GM23338 (cell line): ENCODE measurements at regions not wholly inside any gene's neighbourhood (a gene's known extent, or its start where the extent isn't known, plus 50 kb on each side); places are given as distances from the start of the nearest gene placed in this dataset.

Experiments
- ATAC-seq: fragments of 200-7000 bp; cut with Tn5 transposase; 3 replicates; pipeline ENCODE4 v1.9.1; 2020
- DNase-seq: peaks from one replicate; pipeline ENCODE4 v3.0.0-alpha.2; 2015; ENCODE audit warnings: low spot score
- H2AFZ ChIP-seq: fragments of 200-600 bp; sonication (generic); 2 replicates; pipeline ENCODE4 v1.8.0; 2016; ENCODE audit warnings: antibody characterized with exemption, mild to moderate bottlenecking, moderate library complexity
- H3F3A ChIP-seq: fragments of 200-600 bp; sonication (generic); replicated peaks from 2 replicates; pipeline ENCODE4 v1.8.0; 2017; ENCODE audit warnings: antibody characterized with exemption, mixed run types, low read depth
- H3K27ac ChIP-seq: fragments of 200-600 bp; sonication (generic); 2 replicates; pipeline ENCODE4 v1.6.1; 2016; ENCODE audit warnings: low read depth
- H3K27me3 ChIP-seq: fragments of 200-600 bp; sonication (generic); 2 replicates; pipeline ENCODE4 v1.8.0; 2016; ENCODE audit warnings: mild to moderate bottlenecking, mixed run types, moderate library complexity; ENCODE audit not compliant: insufficient read depth
- H3K36me3 ChIP-seq: fragments of 200-600 bp; sonication (generic); 2 replicates; pipeline ENCODE4 v1.8.0; 2016; ENCODE audit warnings: mild to moderate bottlenecking; ENCODE audit not compliant: insufficient read depth
- H3K4me1 ChIP-seq: fragments of 200-600 bp; sonication (generic); 2 replicates; pipeline ENCODE4 v1.8.0; 2016; ENCODE audit warnings: mild to moderate bottlenecking, moderate library complexity; ENCODE audit not compliant: insufficient read depth
- H3K4me2 ChIP-seq: fragments of 200-600 bp; sonication (generic); 2 replicates; pipeline ENCODE4 v1.7.1; 2017; ENCODE audit warnings: mixed run types
- H3K4me3 ChIP-seq: fragments of 200-600 bp; sonication (generic); 2 replicates; pipeline ENCODE4 v1.6.1; 2016; ENCODE audit warnings: mixed run types
- H3K79me2 ChIP-seq: fragments of 200-600 bp; sonication (generic); replicated peaks from 2 replicates; pipeline ENCODE4 v1.8.0; 2017; ENCODE audit warnings: mild to moderate bottlenecking; ENCODE audit not compliant: insufficient read depth
- H3K9me2 ChIP-seq: fragments of 200-600 bp; sonication (generic); 2 replicates; pipeline ENCODE4 v1.8.0; 2017; ENCODE audit not compliant: insufficient read depth
- H4K20me1 ChIP-seq: fragments of 200-600 bp; sonication (generic); replicated peaks from 2 replicates; pipeline ENCODE4 v1.8.0; 2017; ENCODE audit warnings: mild to moderate bottlenecking; ENCODE audit not compliant: insufficient read depth
- H3K27ac Mint-ChIP-seq: 2 replicates; pipeline ENCODE4 v1.8.0; 2020; ENCODE audit warnings: inconsistent platforms, mild to moderate bottlenecking, moderate library complexity, mixed read lengths
- H3K27me3 Mint-ChIP-seq: 3 replicates; pipeline ENCODE4 v1.8.0; 2022; ENCODE audit warnings: low read depth, mild to moderate bottlenecking, moderate library complexity, mixed read lengths, inconsistent platforms; ENCODE audit not compliant: insufficient read depth, poor library complexity
- H3K36me3 Mint-ChIP-seq: 3 replicates; pipeline ENCODE4 v1.8.0; 2021; ENCODE audit warnings: low read depth, mild to moderate bottlenecking, inconsistent platforms, moderate library complexity, mixed read lengths
- H3K4me1 Mint-ChIP-seq: 3 replicates; pipeline ENCODE4 v1.8.0; 2020; ENCODE audit warnings: mild to moderate bottlenecking, inconsistent platforms, mixed read lengths
- H3K4me3 Mint-ChIP-seq: 3 replicates; pipeline ENCODE4 v1.8.0; 2021; ENCODE audit warnings: moderate library complexity, mild to moderate bottlenecking, inconsistent platforms, mixed read lengths
- H3K9me3 Mint-ChIP-seq: 3 replicates; pipeline ENCODE4 v1.8.0; 2020; ENCODE audit warnings: moderate library complexity, mild to moderate bottlenecking, inconsistent platforms, mixed read lengths
- CREB1 ChIP-seq: fragments of 250-450 bp; sonication (Bioruptor Pico); IDR thresholded peaks from 2 replicates; pipeline ENCODE4 v1.5.0; 2020; ENCODE audit warnings: low read depth, mild to moderate bottlenecking, moderate library complexity
- EZH2 ChIP-seq: fragments of 200-600 bp; sonication (generic); IDR thresholded peaks from one replicate; pipeline ENCODE4 v1.8.0; 2017; ENCODE audit warnings: antibody characterized with exemption, mild to moderate bottlenecking, low read depth; ENCODE audit not compliant: unreplicated experiment
- POLR2AphosphoS5 ChIP-seq: IDR thresholded peaks from 2 replicates; pipeline ENCODE4 v1.6.1; 2016; ENCODE audit warnings: antibody characterized with exemption, low read depth
- ZNF114 ChIP-seq: fragments of 250-450 bp; sonication (Bioruptor Pico); IDR thresholded peaks from 2 replicates; pipeline ENCODE4 v1.5.0; 2020; ENCODE audit warnings: mild to moderate bottlenecking, moderate library complexity
- ZNF331 ChIP-seq: fragments of 250-450 bp; sonication (Bioruptor Pico); IDR thresholded peaks from 2 replicates; pipeline ENCODE4 v1.5.0; 2020; ENCODE audit warnings: low read depth, mild to moderate bottlenecking, moderate library complexity
- TF ChIP-seq, protein P1 (sequence below): IDR thresholded peaks from one replicate; pipeline ENCODE4 v1.6.1; 2018; ENCODE audit warnings: antibody characterized with exemption; ENCODE audit not compliant: unreplicated experiment
- TF ChIP-seq, protein P2 (sequence below): fragments of 250-450 bp; sonication (Bioruptor Pico); IDR thresholded peaks from 2 replicates; pipeline ENCODE4 v1.5.0; 2020; ENCODE audit warnings: mild to moderate bottlenecking, moderate library complexity

DNA sequence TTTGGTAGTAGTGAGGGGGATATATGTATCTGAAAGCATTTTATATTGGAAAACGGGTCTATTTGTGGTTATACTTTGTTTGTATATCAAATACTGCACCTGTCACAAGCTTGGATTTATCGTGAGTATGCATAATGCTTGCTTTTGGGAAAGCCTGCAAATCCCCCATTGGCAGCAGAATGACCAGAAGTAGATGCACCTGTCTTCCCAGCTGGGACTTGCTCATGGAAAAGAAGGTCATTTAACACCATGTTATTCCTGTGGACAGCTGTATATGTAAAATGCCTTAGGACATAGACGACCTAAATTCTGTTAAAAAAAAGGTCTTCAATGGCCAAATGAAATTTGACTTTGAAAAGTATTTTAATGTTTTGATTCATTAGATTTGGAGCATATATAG is 599.4 kb downstream of the XIRP2 start:
- no peaks in the 10 kb centered on the region for H3K27me3 ChIP-seq
- peaks cover 62% of the 10 kb centered on the region for H3K79me2 ChIP-seq
- no peak overlapping the region for H3K27ac ChIP-seq
- Mint-ChIP-seq H3K27ac (no peak overlapping the region), H3K4me3 (no peak overlapping the region), H3K36me3 (peaks cover 12% of the 10 kb centered on the region; the same call in 2 of the 3 replicates), H3K9me3 (no peaks in the 10 kb centered on the region), H3K27me3 (no peaks in the 10 kb centered on the region), H3K4me1 (peaks cover 27% of the 10 kb centered on the region)
- no peaks in the 10 kb centered on the region; the same call in 1 of the 2 replicates for H3K9me2 ChIP-seq
- H4K20me1 ChIP-seq = no peaks in the 10 kb centered on the region; the same call in 1 of the 2 replicates
- H3K4me3 ChIP-seq = no peak overlapping the region
- ATAC-seq (no peak), DNase-seq (no peak)
- no peaks in the 10 kb centered on the region for H3K36me3 ChIP-seq
- no peaks in the 10 kb centered on the region for H3F3A ChIP-seq
- H3K4me2 ChIP-seq = no peak overlapping the region
- no peak for TF ChIP-seq ZNF331
- TF ChIP-seq CREB1 (CRISPR knock-in tag) = no peak
- TF ChIP-seq ZNF114 (CRISPR knock-in tag) = no peak
- TF ChIP-seq EZH2 = no peak
- TF ChIP-seq, protein P1, sequence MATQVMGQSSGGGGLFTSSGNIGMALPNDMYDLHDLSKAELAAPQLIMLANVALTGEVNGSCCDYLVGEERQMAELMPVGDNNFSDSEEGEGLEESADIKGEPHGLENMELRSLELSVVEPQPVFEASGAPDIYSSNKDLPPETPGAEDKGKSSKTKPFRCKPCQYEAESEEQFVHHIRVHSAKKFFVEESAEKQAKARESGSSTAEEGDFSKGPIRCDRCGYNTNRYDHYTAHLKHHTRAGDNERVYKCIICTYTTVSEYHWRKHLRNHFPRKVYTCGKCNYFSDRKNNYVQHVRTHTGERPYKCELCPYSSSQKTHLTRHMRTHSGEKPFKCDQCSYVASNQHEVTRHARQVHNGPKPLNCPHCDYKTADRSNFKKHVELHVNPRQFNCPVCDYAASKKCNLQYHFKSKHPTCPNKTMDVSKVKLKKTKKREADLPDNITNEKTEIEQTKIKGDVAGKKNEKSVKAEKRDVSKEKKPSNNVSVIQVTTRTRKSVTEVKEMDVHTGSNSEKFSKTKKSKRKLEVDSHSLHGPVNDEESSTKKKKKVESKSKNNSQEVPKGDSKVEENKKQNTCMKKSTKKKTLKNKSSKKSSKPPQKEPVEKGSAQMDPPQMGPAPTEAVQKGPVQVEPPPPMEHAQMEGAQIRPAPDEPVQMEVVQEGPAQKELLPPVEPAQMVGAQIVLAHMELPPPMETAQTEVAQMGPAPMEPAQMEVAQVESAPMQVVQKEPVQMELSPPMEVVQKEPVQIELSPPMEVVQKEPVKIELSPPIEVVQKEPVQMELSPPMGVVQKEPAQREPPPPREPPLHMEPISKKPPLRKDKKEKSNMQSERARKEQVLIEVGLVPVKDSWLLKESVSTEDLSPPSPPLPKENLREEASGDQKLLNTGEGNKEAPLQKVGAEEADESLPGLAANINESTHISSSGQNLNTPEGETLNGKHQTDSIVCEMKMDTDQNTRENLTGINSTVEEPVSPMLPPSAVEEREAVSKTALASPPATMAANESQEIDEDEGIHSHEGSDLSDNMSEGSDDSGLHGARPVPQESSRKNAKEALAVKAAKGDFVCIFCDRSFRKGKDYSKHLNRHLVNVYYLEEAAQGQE = no peak
- no peak overlapping the region for H2AFZ ChIP-seq
- peaks cover 16% of the 10 kb centered on the region for H3K4me1 ChIP-seq

DNA sequence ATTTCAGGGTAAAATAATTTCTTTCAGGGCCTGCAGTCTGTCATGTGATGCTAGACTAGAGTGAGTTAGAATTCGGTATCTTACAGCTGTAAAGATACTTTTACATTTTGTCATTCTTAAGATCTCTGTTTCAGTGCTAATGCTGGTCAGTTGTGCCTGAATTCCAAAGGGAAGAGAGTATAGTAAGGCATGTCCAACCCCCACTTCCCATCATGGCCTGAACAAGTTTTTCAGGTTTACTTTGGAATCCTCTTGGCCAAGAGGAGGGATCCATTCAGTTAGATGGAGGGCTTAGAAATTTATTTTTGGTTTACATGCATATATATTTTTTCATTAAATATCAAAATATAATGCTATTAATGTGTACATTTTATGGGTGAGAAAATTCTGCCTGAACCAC is 596.6 kb downstream of the XIRP2 start:
- Mint-ChIP-seq H3K27ac (peak overlapping the region; percentile 65), H3K27me3 (no peaks in the 10 kb centered on the region), H3K9me3 (no peaks in the 10 kb centered on the region), H3K36me3 (no peaks in the 10 kb centered on the region; the same call in 2 of the 3 replicates), H3K4me3 (no peak overlapping the region), H3K4me1 (peaks cover 42% of the 10 kb centered on the region)
- peaks cover 78% of the 10 kb centered on the region for H3K79me2 ChIP-seq
- DNase-seq (peak; percentile 42), ATAC-seq (no peak)
- no peak overlapping the region for H2AFZ ChIP-seq
- H3F3A ChIP-seq = no peaks in the 10 kb centered on the region
- TF ChIP-seq POLR2AphosphoS5 (no peak), ZNF331 (no peak)
- TF ChIP-seq, protein P2, sequence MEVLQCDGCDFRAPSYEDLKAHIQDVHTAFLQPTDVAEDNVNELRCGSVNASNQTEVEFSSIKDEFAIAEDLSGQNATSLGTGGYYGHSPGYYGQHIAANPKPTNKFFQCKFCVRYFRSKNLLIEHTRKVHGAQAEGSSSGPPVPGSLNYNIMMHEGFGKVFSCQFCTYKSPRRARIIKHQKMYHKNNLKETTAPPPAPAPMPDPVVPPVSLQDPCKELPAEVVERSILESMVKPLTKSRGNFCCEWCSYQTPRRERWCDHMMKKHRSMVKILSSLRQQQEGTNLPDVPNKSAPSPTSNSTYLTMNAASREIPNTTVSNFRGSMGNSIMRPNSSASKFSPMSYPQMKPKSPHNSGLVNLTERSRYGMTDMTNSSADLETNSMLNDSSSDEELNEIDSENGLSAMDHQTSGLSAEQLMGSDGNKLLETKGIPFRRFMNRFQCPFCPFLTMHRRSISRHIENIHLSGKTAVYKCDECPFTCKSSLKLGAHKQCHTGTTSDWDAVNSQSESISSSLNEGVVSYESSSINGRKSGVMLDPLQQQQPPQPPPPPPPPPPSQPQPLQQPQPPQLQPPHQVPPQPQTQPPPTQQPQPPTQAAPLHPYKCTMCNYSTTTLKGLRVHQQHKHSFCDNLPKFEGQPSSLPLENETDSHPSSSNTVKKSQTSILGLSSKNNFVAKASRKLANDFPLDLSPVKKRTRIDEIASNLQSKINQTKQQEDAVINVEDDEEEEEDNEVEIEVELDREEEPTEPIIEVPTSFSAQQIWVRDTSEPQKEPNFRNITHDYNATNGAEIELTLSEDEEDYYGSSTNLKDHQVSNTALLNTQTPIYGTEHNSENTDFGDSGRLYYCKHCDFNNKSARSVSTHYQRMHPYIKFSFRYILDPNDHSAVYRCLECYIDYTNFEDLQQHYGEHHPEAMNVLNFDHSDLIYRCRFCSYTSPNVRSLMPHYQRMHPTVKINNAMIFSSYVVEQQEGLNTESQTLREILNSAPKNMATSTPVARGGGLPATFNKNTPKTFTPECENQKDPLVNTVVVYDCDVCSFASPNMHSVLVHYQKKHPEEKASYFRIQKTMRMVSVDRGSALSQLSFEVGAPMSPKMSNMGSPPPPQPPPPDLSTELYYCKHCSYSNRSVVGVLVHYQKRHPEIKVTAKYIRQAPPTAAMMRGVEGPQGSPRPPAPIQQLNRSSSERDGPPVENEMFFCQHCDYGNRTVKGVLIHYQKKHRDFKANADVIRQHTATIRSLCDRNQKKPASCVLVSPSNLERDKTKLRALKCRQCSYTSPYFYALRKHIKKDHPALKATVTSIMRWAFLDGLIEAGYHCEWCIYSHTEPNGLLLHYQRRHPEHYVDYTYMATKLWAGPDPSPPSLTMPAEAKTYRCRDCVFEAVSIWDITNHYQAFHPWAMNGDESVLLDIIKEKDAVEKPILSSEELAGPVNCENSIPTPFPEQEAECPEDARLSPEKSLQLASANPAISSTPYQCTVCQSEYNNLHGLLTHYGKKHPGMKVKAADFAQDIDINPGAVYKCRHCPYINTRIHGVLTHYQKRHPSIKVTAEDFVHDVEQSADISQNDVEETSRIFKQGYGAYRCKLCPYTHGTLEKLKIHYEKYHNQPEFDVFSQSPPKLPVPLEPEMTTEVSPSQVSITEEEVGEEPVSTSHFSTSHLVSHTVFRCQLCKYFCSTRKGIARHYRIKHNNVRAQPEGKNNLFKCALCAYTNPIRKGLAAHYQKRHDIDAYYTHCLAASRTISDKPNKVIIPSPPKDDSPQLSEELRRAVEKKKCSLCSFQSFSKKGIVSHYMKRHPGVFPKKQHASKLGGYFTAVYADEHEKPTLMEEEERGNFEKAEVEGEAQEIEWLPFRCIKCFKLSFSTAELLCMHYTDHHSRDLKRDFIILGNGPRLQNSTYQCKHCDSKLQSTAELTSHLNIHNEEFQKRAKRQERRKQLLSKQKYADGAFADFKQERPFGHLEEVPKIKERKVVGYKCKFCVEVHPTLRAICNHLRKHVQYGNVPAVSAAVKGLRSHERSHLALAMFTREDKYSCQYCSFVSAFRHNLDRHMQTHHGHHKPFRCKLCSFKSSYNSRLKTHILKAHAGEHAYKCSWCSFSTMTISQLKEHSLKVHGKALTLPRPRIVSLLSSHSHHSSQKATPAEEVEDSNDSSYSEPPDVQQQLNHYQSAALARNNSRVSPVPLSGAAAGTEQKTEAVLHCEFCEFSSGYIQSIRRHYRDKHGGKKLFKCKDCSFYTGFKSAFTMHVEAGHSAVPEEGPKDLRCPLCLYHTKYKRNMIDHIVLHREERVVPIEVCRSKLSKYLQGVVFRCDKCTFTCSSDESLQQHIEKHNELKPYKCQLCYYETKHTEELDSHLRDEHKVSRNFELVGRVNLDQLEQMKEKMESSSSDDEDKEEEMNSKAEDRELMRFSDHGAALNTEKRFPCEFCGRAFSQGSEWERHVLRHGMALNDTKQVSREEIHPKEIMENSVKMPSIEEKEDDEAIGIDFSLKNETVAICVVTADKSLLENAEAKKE (CRISPR knock-in tag) = peak; percentile 21; the same call in 1 of the 2 replicates
- H3K9me2 ChIP-seq = no peaks in the 10 kb centered on the region; the same call in 1 of the 2 replicates
- H3K27ac ChIP-seq = no peak overlapping the region
- no peaks in the 10 kb centered on the region for H3K27me3 ChIP-seq
- H3K4me1 ChIP-seq = peaks cover 35% of the 10 kb centered on the region
- no peaks in the 10 kb centered on the region for H3K36me3 ChIP-seq
- no peak overlapping the region for H3K4me3 ChIP-seq
- 0 out of 2 replicates have a peak overlapping the region, but pooled peaks have one; percentile 39 for H3K4me2 ChIP-seq
- no peaks in the 10 kb centered on the region; the same call in 1 of the 2 replicates for H4K20me1 ChIP-seq
